ENCODE measurements at regions not wholly inside any gene's neighbourhood (a gene's known extent, or its start where the extent isn't known, plus 50 kb on each side); places are given as distances from the start of the nearest gene placed in this dataset.

GRCh38 chr4:96652158-96652557 lies 812.3 kb downstream of the PDHA2 start:
- H3K9me3 Mint-ChIP-seq, result no peaks in the 10 kb centered on the region
- H3K4me3 Mint-ChIP-seq, result no peak overlapping the region
- TF ChIP-seq CTCF (conservative IDR thresholded peaks at IDR 0.05), result no peak
- no peaks in the 10 kb centered on the region for H3K27me3 Mint-ChIP-seq (ENCODE audit: low read depth)
- no peak for DNase-seq (ENCODE audit: low read depth, low spot score)
- H3K27ac Mint-ChIP-seq (ENCODE audit: unreplicated experiment), result no peak overlapping the region
- H3K36me3 Mint-ChIP-seq (ENCODE audit: low read depth), result no peaks in the 10 kb centered on the region
- H3K4me1 Mint-ChIP-seq, result peaks cover 8% of the 10 kb centered on the region

GRCh38 chr4:96652821-96653220 lies 812.9 kb downstream of the PDHA2 start:
- Mint-ChIP-seq H3K27ac (ENCODE audit: unreplicated experiment) (no peak overlapping the region), H3K4me3 (no peak overlapping the region), H3K4me1 (peaks cover 8% of the 10 kb centered on the region), H3K36me3 (ENCODE audit: low read depth) (no peaks in the 10 kb centered on the region), H3K27me3 (ENCODE audit: low read depth) (no peaks in the 10 kb centered on the region), H3K9me3 (peaks cover under 1% of the 10 kb centered on the region)
- no peak for TF ChIP-seq CTCF (conservative IDR thresholded peaks at IDR 0.05)
- DNase-seq (ENCODE audit: low read depth, low spot score), result no peak

GRCh38 chr4:96654045-96654444 lies 814.2 kb downstream of the PDHA2 start:
- no peak overlapping the region for H3K4me3 Mint-ChIP-seq
- H3K36me3 Mint-ChIP-seq (ENCODE audit: low read depth), result no peaks in the 10 kb centered on the region
- TF ChIP-seq CTCF (conservative IDR thresholded peaks at IDR 0.05), result no peak
- H3K27ac Mint-ChIP-seq (ENCODE audit: unreplicated experiment), result no peak overlapping the region
- H3K27me3 Mint-ChIP-seq (ENCODE audit: low read depth), result no peaks in the 10 kb centered on the region
- DNase-seq (ENCODE audit: low read depth, low spot score), result no peak
- H3K9me3 Mint-ChIP-seq, result peaks cover 3% of the 10 kb centered on the region
- H3K4me1 Mint-ChIP-seq, result peaks cover 8% of the 10 kb centered on the region

GRCh38 chr4:96670381-96670780 lies 830.5 kb downstream of the PDHA2 start:
- Mint-ChIP-seq H3K9me3 (peaks cover 5% of the 10 kb centered on the region), H3K4me1 (peaks cover 4% of the 10 kb centered on the region), H3K27me3 (ENCODE audit: low read depth) (no peaks in the 10 kb centered on the region), H3K36me3 (ENCODE audit: low read depth) (no peaks in the 10 kb centered on the region), H3K4me3 (no peak overlapping the region), H3K27ac (ENCODE audit: unreplicated experiment) (no peak overlapping the region)
- TF ChIP-seq CTCF (conservative IDR thresholded peaks at IDR 0.05), result no peak
- DNase-seq (ENCODE audit: low read depth, low spot score), result no peak

- H3K27me3 Mint-ChIP-seq (ENCODE audit: low read depth), result no peaks in the 10 kb centered on the region
- peaks cover 5% of the 10 kb centered on the region for H3K9me3 Mint-ChIP-seq
- H3K4me1 Mint-ChIP-seq, result peaks cover 2% of the 10 kb centered on the region
- no peak for DNase-seq (ENCODE audit: low read depth, low spot score)
- H3K4me3 Mint-ChIP-seq, result no peak overlapping the region
- no peak overlapping the region for H3K27ac Mint-ChIP-seq (ENCODE audit: unreplicated experiment)
- H3K36me3 Mint-ChIP-seq (ENCODE audit: low read depth), result no peaks in the 10 kb centered on the region
- TF ChIP-seq CTCF (conservative IDR thresholded peaks at IDR 0.05), result no peak
These were observed 835.5 kb downstream of the PDHA2 start for GRCh38 chr4:96675416-96675815.

GRCh38 chr4:96675896-96676295 lies 836.0 kb downstream of the PDHA2 start:
- Mint-ChIP-seq H3K9me3 (peaks cover 5% of the 10 kb centered on the region), H3K27me3 (ENCODE audit: low read depth) (no peaks in the 10 kb centered on the region), H3K27ac (ENCODE audit: unreplicated experiment) (no peak overlapping the region), H3K4me3 (no peak overlapping the region), H3K36me3 (ENCODE audit: low read depth) (no peaks in the 10 kb centered on the region), H3K4me1 (no peaks in the 10 kb centered on the region)
- TF ChIP-seq CTCF (conservative IDR thresholded peaks at IDR 0.05), result no peak
- DNase-seq (ENCODE audit: low read depth, low spot score), result no peak

All from neural crest cell (in vitro differentiated cells).